Activated gamma-delta T cell (primary cell): ENCODE measurements at regions not wholly inside any gene's neighbourhood (a gene's known extent, or its start where the extent isn't known, plus 50 kb on each side); places are given as distances from the start of the nearest gene placed in this dataset.

ENCODE experiments used
- DNase-seq: peaks from one replicate; lab custom pipeline; 2025; lab: John Stamatoyannopoulos, UW

DNA sequence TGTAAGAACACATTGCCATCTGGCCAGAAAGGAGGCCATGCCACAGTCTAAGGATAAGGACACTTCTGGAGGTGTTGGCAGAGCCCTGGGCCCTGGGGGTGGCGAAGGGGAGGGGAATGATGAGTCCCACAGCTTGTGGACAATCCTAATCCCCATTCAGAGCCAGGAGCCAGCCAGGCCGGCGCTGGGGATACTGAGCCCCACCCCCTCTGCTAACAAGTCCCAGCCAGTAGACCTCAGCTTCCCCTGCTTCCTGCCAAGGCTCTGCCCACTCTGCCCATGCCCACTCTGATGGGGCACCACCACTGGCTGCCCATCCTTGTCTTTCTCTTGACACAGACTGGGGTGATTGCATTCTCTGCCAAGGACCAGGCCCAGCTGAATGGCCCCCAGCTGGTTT lies 71.9 kb downstream of the NAV1 start:
- DNase-seq, result no peak

DNA sequence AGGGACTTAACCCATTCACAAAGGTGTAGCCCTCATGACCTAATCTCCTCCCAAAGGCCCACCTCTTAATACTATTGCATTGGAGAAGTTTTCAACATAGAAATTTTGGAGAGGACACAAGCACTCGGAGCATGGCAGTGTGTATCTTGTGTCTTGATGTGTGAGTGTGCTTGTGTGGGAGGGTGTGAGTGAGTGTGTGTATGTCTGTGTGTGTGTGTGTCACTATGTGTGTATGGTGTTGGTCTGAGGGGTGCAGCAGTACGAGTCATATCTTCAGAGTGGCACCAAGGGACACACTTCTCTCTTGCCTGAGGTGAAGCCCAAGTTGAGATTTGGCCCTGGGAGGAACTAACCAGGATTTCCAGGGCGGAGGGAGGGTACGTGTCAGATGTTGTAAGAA lies 73.7 kb downstream of the NAV1 start:
- DNase-seq, result no peak

DNA sequence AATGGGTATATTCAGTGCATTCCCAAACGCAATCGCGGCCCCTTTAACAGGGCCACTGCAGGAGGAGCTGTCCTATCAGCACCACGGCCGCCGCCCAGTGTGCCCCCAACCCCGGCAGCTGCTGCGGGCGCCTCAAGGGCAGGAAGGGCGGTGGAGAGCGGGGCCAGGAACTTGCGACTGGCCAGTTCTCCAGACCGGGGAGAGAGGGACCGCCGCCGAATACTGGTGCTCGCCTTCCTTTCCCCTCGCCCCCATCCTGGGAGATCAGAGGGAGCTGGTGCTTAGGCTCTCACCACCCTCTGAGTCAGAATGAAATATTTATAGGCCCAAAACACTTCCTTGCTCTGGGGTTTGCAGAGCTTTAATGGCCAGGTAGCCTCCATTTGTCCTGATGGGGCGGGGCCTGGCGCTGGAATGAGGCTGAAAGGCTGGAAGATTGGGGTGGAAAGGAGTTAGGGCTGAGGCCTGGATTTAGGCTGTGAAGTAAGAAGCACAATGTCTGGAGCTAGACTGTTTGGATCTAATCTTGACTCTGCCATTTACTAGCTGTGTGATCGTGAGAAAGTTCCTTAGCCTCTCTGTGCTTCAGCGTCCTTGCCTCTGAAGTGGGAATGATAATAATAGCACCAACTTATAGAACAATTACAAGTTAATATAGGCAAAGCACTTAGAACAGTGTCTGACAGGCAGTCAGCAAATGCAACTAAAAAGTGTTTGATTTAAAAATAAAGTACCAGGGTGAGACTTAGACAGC lies 75.5 kb downstream of the NAV1 start:
- DNase-seq, result no peak

DNA sequence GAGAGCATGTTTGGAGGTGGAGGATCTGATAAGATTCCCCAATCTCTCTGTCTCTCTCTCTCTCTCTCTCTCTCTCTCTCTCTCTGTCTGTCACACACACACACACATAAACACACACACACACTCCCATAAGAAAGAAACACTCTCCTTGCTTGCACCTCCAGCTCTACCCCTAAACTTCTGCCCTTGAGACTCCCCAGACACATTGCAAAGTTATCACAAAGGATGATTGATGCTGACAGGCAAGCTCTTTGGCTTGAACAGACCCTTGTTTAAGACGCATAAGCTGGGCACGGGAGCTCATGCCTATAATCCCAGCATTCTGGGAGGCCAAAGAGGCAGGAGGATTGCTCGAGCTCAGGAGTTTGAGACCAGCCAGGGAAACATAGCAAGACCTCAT lies 78.2 kb downstream of the NAV1 start:
- DNase-seq, result no peak

DNA sequence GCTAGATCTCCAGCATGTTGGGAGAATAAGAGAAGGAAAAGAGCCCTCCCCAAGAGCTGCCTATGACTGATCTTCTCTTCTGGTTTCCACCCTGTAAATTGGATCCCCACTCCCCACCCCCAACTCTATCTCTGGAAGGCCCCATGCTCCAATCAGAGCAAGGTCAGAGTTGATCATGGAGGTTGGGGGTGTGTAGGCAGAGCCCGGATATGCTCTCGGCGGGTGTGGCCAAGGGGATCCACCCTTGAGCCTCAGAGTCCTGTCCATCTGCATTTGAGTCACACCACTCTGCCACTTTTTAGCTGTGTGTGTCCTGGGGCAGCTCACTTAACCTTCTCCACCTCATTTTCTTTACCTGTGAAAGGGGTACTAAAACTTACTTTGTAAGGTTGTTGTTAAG lies 79.5 kb downstream of the NAV1 start:
- DNase-seq, result no peak

DNA sequence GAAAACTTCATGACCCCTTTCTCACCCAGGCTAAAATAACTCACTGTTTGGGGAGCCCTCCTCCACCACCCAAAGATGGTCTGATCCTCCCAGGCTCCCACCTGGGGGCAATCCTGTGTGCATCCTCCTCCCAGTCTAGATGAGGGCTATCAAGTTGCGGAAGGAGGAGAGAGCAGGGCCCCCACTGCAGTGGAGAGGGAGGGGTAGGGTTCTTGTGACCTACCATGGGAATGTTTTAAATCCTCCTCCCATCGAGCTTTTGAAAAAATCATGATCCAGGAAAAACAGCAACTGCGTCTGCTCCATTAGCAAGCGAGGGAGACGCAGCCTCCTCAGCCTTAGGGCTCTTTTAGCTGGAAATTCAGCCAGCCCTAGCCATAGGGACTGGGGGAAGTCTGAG lies 80.0 kb downstream of the NAV1 start:
- DNase-seq, result no peak

DNA sequence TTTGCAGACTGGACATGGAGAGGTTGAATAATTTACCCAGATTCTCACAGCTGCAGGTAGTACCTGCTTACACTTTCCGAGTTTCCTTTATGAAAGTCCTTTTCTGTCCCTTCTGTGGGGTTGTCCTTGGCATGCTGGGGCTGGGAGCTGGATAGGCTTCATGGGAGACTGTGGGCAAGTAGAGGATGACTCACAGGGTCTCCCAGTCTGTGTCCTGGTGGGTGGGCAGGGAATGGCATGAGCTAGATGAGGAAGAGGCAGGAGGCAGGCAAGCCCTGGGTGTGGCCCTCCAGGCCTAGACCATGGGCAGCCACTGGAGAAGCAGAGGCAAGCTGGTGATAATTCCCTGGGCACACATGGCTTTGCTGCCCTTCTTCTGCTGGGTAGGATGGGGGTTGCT lies 80.6 kb downstream of the NAV1 start:
- no peak for DNase-seq

DNA sequence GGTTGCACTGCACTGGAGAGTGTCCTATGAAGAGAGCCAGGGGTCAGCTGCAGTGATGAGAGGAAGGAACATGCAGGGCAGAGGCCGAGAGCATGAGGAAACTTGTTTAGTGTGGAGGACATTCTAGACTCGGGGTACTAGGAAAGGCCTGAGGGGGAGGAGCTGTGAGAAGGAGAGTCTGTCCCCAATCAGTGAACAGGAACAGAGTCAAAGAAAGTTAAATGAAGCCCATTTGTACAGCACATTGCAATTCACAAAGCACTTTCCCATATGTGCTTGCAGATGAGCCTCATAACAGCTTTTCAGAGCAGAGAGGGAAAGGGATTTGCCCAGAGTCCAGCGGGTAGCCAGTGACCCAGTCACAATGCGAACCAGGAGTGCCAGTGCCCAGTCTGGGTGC lies 83.4 kb downstream of the NAV1 start:
- DNase-seq, result no peak

DNA sequence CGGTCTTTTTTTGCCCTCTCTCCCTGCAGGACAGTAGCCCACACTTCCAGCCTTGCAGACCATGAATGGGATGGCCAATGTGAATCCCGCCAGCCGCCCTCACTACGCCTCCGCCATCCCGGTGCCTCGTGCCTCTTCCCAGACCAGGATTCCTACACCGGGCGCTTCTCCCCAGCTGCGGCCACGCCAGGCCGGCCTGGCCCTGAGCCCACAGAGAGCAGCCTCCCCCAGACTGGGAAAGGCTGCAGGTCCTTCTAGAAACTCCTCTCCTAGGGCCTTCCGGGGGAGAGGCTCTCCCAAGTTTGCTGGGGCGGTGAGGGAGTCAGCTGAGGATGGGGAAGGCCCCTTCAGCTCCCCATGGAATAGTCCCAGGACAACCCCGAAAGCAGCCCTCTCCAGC lies 83.9 kb downstream of the NAV1 start:
- no peak for DNase-seq

DNA sequence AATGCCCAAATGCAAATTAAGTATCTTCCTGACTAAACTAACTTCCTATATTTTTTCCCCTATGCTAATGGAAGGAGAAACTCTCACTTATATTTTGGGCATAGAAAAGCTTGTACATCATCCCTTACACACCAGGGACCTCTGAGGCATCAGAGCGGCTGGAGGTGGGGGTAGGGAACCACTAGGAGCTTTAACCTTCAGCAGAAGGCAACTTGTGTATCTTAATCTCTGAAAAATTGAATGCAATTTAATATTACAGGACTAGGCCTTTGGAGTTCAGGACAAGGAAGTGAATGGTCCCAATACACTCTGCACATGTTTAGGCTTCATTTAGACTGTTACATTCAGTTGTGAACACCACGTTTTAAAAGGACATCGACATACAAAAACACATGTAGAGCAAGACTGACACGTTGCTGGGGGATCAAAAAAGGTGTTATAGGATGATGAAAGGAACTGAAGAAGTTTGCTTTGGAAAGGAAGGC lies 85.9 kb downstream of the NAV1 start:
- no peak for DNase-seq

DNA sequence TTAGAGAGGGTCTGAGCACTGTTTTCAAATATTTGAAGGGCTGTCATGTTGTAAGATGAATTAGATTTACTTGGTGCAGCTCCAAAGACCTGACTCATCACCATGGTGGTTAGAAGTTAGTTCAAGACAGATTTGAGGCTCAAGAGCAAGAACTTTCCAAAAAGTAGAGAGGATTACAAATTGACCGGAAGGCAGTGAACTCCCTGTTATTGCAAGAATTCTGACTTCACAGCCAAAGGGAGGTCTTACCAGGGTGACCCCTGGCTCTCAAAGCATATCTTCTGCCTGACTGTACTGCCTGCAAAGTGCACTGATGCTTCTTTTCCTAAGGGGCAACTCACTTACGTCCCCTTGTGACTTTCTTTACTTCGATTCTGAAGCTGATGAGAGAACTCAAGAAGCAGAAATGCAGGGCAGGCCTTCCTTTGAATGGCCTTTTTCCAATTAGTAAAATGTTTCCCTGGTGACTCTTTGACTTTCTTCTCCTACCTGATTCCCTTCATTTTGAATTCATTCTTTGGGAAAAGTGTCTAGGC lies 86.4 kb downstream of the NAV1 start:
- no peak for DNase-seq

DNA sequence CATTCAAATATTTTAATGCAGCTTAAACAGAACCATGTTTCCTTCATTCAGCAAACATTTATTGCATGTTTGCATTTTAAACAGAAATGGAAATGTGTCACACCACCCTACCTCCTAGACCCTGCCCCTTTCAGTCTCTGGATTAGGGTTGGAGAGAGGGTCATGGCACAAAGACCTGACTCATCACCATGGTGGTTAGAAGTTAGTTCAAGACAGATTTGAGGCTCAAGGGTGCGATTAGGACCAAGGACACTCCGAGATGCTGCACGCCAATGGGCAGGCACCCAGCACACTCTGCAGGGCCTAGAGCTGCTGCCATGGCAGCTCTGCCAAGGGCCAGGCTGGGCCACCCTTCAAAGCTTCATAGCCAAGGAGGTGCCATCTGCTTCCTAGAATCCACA lies 86.9 kb downstream of the NAV1 start:
- no peak for DNase-seq

DNA sequence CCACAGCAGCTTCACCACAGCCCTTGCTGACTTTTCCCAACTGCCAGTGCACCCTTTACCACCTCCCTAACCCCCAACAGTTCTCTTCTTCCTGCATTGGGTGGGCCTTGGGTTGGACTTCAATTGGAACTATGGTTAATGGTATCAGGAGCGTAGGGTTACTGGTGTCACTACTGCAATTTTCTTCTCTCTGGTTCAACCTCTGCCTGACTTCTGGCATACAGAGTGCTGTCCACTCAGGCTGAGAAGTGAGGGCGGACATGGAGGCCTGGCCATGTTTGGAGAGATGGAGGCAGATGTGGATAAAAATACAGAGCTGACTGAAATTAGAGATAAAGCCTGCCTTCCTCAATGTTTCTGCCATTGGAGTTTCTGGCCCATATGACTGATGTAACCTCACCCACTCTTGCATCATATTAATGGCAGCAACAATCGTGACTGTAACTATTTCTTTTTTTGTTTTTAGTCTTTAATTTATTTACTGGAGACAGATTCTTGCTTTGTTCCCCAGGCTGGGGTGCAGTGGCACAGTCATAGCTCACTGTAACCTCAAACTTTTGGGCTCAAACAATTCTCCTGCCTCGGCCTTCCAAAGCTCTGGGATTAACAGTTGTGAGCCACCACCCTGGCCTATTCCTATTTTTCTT lies 87.8 kb downstream of the NAV1 start:
- no peak for DNase-seq

DNA sequence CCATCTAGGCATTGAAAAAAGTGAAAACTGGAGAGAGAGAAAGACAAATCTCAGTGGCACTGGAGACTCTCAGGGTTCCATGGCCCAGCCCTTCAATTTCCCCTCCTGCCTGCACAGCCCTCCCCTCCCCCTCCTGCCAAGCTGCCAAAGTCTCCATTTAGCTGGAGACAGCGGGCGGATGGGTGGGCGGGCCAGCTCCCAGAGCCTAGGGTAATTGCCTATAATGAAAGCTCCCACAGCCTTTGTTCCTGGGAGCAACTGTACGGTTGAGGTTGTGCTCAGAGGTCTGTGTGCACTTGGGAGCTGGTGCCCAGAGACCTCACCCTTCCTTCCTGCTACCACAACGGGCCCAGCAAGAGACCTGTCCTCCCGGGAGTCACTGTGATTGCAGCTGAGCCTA lies 89.6 kb downstream of the NAV1 start:
- no peak for DNase-seq

DNA sequence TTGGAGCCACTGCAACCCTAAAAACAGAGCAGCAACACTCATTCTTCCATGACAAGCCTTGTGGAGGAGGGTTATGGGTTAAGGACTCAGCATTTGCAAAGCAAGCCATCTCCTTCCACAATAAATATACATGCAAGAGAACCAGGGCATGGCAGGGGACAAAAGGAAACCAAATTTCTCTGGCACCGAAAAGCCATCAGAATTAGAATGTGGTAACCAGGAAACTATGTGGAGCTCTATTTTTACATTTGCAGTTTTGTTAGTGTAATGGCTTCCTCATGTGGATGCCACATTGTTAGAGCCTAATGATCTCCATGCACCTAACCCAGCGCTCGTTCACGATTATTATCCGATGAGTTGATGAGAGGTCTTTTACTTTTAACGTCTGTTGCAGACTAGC lies 91.7 kb downstream of the NAV1 start:
- DNase-seq, result no peak

DNA sequence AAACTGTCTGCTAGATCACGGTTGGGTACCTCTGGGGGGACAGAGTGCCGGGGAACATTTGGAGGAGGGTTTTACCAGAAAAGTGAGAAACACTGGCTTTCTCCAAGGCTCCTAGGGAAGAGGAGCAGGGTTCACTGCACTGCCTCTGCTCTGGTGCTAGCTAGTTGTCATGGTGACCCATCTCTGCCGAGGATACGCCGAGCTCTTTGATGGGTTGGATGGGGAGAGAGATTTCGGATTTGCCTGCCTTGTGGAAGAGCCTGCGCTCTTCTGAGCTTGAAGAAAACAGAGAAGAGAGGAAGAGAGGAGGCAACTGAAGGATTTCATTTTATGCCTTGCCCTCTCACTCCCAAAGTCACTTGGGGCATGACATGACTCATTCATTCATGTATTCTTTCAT lies 92.1 kb downstream of the NAV1 start:
- no peak for DNase-seq

DNA sequence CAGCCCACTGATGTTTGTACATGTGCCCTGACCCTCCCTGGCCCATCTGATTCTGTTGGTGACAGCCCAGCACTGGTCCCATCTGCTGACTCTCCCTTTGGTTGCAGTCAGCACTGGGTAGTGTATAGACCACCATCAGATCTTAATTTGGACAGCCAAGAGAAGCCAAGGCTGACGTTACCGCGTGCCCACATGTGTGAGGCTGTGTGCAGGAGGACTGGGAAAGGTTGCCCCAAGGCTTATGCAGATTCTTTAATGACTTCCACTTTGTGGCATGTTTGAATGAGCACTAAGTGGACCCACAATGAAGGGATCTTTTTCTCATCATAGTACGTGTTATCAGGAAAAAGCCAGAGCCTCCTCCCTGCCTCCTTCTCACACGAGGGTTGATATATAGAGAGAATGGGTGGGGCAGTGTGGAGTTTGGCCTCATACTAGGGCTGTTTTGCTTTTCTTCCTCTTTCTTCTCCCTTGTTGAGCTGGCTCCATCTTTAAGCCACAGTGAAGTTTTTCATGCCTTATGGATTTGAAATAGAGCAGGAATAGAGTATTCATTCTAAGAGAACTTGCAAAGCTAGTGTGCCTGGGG lies 93.5 kb downstream of the NAV1 start:
- no peak for DNase-seq

DNA sequence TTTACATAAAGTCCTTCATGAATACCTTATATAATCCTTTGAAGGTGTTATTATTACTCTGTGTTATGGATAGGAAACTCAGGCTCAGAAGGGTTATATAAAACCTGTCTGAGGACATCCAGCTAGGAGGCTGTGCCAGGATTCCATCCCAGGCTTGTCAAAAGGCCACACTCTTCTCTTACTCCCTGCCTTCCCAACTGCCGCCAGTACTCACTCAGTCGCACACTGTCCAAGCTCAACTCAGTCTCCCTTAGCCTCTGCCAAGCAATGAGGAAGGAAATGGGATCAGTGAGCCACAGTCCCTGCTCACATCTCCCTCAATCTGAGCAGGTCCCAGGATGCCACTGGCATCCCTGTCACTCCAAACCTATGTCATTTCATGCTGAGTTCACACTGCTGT lies 94.4 kb downstream of the NAV1 start:
- DNase-seq, result no peak

DNA sequence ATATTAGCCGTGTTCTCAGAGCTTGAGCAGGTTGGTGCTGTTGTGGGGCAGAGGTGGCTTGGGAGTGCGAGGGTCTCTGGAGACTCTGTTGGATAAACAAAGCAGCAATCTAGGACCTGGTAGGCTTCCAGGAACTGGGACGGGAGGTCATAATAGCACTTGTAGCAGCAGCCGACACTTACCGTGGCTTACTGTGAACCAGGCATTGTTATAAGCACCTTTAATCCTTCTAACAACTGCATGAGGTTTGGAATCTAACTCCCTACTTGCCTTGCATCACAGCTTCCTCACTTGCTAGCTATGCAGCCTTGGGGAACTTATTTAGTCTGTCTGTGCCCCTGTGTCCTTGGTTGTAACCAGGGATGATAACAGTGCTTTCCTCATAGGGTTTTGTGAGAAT lies 94.9 kb downstream of the NAV1 start:
- no peak for DNase-seq

DNA sequence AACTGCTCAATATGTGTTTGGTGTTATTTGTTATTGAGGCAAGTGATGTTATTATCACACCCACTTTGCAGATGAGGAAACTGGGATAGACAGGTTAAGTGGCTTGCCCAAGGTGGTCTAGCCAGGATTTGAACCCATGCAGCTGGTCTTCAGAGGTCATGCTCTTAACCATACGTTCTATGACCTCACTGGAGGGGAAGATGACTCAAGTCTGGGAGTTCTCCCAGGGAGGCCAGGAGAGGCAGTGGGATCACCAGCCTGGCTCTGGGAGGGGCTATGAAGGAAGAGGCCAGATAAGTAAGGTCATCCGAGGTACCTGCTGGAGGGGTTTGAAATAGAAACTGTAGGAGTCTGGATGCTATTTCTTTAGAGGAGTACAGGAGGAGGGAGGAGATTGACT lies 95.3 kb downstream of the NAV1 start:
- no peak for DNase-seq

DNA sequence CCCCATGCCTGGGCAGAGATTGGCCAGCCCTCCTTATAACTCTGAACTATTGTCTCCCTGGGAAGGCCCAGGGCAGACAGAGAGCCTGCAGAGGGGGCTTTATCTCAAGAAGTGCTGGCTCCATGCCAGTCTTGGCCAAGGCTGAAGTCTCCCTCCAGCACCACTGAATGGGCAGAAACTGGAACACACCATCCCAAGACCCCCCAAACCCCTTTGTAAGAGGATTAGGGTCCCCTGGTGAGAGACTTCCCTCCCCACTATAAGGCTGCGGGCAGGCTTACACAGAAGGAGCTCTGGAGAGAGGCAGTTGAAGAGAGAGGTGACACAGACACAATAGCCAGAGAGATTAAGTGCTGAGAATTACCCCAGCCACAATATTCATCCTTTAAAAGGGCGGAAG lies 97.2 kb downstream of the NAV1 start:
- DNase-seq, result no peak

DNA sequence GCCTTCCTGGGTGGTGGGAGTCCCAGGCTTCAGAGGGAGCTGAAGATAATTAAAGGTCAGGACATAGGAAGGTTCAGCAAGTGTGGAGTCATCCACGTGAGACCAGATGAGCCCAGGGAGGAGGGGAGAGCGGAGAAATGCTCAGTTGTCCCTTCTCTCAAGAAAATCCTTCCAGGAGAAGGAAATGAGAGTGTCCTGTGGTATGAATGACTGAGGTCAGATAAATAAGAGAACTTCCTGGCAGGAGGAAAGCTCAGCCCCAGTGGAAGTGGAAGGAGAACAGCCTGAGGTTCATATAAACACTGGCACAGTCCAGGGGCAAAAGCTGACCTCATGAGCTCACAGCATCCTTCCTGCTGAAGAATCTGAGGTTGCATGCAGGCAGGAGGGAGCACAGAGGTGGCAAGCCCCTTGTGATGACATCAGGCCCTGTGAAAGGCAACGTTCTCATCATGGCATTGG lies 97.6 kb downstream of the NAV1 start:
- no peak for DNase-seq
